Lower lobe of right lung (tissue), 2 donors: ENCODE measurements at regions not wholly inside any gene's neighbourhood (a gene's known extent, or its start where the extent isn't known, plus 50 kb on each side); places are given as distances from the start of the nearest gene placed in this dataset. TPM values are rescaled to one million over a fixed set of nuclear protein-coding genes. Genes with fewer than 3 reads are reported as not detected.
"Not testable (repeated sequence)": the region's sequence is repeated elsewhere in the genome, so short reads cannot be mapped to it uniquely, and the experiment has no call there.

Experiments used
- ATAC-seq, 2 donors: fragments of 200-7000 bp; cut with Tn5 transposase; one replicate each; pipeline ENCODE4 v1.9.1; 2020 to 2022; ENCODE audit warnings: mild to moderate bottlenecking in 2 of 2, moderate library complexity in 2 of 2
- DNase-seq: peaks from one replicate; pipeline ENCODE4 v3.0.0-alpha.2; 2020
- H3K27ac ChIP-seq: fragments of 200-600 bp; one replicate; pipeline ENCODE4 v1.8.0; 2022
- H3K27me3 ChIP-seq: fragments of 200-600 bp; one replicate; pipeline ENCODE4 v1.8.0; 2022; ENCODE audit warnings: low read depth
- H3K36me3 ChIP-seq: fragments of 200-600 bp; one replicate; pipeline ENCODE4 v1.8.0; 2022; ENCODE audit warnings: mild to moderate bottlenecking
- H3K4me1 ChIP-seq: fragments of 200-600 bp; one replicate; pipeline ENCODE4 v1.8.0; 2022
- H3K4me3 ChIP-seq: fragments of 200-600 bp; one replicate; pipeline ENCODE4 v1.8.0; 2022; ENCODE audit warnings: mild to moderate bottlenecking
- H3K9me3 ChIP-seq: fragments of 200-600 bp; one replicate; pipeline ENCODE4 v1.8.0; 2022
- intact Hi-C: fragments of 100-400 bp; cut with DNase I; formaldehyde crosslinking; loops from one replicate; pipeline ENCODE4 v1.11.0; 2022
- microRNA-seq: library from miRNA; unstranded; fragments of <30 nt; microRNA quantifications from one replicate; pipeline ENCODE4 v1.2.0, GENCODE V29; 2020; ENCODE audit warnings: borderline number of aligned reads
- TF ChIP-seq, protein P1 (sequence below): fragments of 200-600 bp; IDR thresholded peaks from one replicate; pipeline ENCODE4 v1.8.0; 2022; ENCODE audit warnings: antibody characterized with exemption, mild to moderate bottlenecking
- donor health status: DM: no; HTN: yes; CAD: no; lungs with severe emphysema.

DNA sequence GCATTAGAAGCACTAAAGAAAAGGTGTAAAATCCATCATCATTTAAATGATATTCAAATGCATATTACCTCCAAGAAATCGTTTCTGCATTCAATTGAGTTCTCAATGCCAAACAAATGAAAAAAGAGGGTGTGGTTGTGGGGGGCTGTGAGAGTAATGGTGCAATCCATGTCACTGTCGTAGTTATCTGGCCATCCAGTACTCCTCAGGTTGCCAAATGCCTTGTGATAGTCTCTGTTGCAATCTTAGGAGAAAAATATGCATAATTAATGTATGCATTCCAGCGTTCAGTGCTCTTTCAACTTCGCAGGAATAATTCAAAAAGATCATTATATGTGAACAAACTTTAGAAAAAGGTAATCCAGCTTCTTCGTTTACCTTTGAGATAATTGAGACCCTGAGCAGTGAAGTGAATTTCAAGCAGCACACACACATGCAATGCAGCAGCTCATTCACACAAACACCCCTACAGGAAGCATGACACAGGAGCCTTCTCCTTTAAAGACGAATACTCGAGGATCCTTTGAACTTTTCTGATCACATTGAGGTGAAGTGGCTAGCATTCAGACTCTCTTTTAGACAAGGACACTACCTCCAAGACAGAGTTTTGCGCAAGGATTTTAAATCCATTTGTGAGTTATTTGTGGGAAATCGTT, 73.4 kb downstream of the OR13A1 start:
- no peak overlapping the region for H3K27ac ChIP-seq
- ATAC-seq (no peak), DNase-seq (no peak)
- no peaks in the 10 kb centered on the region for H3K36me3 ChIP-seq
- no peaks in the 10 kb centered on the region for H3K4me1 ChIP-seq
- TF ChIP-seq, protein P1, sequence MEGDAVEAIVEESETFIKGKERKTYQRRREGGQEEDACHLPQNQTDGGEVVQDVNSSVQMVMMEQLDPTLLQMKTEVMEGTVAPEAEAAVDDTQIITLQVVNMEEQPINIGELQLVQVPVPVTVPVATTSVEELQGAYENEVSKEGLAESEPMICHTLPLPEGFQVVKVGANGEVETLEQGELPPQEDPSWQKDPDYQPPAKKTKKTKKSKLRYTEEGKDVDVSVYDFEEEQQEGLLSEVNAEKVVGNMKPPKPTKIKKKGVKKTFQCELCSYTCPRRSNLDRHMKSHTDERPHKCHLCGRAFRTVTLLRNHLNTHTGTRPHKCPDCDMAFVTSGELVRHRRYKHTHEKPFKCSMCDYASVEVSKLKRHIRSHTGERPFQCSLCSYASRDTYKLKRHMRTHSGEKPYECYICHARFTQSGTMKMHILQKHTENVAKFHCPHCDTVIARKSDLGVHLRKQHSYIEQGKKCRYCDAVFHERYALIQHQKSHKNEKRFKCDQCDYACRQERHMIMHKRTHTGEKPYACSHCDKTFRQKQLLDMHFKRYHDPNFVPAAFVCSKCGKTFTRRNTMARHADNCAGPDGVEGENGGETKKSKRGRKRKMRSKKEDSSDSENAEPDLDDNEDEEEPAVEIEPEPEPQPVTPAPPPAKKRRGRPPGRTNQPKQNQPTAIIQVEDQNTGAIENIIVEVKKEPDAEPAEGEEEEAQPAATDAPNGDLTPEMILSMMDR = no peak
- peaks cover 5% of the 10 kb centered on the region for H3K27me3 ChIP-seq
- intact Hi-C loops = no loop called here
- no peaks in the 10 kb centered on the region for H3K9me3 ChIP-seq
- H3K4me3 ChIP-seq = no peak overlapping the region

- TF ChIP-seq, protein P1 = no peak
- H3K36me3 ChIP-seq = no peaks in the 10 kb centered on the region
These were observed 72.1 kb downstream of the OR13A1 start for GRCh38 chr10:45243261-45243660.

GRCh38 chr10:45246522-45246921, 68.9 kb downstream of the OR13A1 start:
- H3K9me3 ChIP-seq = no peaks in the 10 kb centered on the region
- H3K27me3 ChIP-seq = peaks cover 5% of the 10 kb centered on the region
- DNase-seq (no peak), ATAC-seq (no peak)
- TF ChIP-seq, protein P1 = no peak
- H3K27ac ChIP-seq = no peak overlapping the region
- no peaks in the 10 kb centered on the region for H3K36me3 ChIP-seq
- intact Hi-C loops = no loop called here
- H3K4me1 ChIP-seq = no peaks in the 10 kb centered on the region
- H3K4me3 ChIP-seq = no peak overlapping the region

More at GRCh38 chr10:45243261-45243660, 72.1 kb downstream of the OR13A1 start:
- DNase-seq (no peak), ATAC-seq (no peak)
- Histone ChIP-seq H3K27me3 (peaks cover 5% of the 10 kb centered on the region), H3K9me3 (no peaks in the 10 kb centered on the region), H3K4me3 (no peak overlapping the region), H3K4me1 (no peaks in the 10 kb centered on the region), H3K27ac (no peak overlapping the region)
- intact Hi-C loops = no loop called here

- peak; percentile 56 for DNase-seq
- TF ChIP-seq, protein P1 = peak; percentile 62
- Histone ChIP-seq H3K36me3 (no peaks in the 10 kb centered on the region), H3K27ac (no peak overlapping the region), H3K4me3 (peak overlapping the region; percentile 24), H3K9me3 (no peaks in the 10 kb centered on the region), H3K27me3 (peaks cover 5% of the 10 kb centered on the region), H3K4me1 (no peaks in the 10 kb centered on the region)
- ATAC-seq = peak; percentile 73 to 82
- intact Hi-C loops = no loop called here
These were observed 65.3 kb downstream of the OR13A1 start for GRCh38 chr10:45249978-45250693.

GRCh38 chr10:45250694-45251075, 64.7 kb downstream of the OR13A1 start:
- ATAC-seq (peak in 1 of 2 donors; percentile 23), DNase-seq (peak; percentile 52)
- H3K4me1 ChIP-seq, H3K27me3 ChIP-seq, H3K36me3 ChIP-seq, H3K27ac ChIP-seq, intact Hi-C loops, H3K9me3 ChIP-seq: not testable (repeated sequence)
- peak overlapping the region; percentile 24 for H3K4me3 ChIP-seq

Small RNA genes in the stretch of these regions (microRNA-seq; reads per million reads assigned to microRNA genes)
- gene MIR3156-1 = not detected
